GM12873 (cell line): ENCODE measurements at regions not wholly inside any gene's neighbourhood (a gene's known extent, or its start where the extent isn't known, plus 50 kb on each side); places are given as distances from the start of the nearest gene placed in this dataset.

Experiments used
- CTCF ChIP-seq: IDR thresholded peaks from 2 replicates; pipeline ENCODE4 v1.5.1; 2012; ENCODE audit warnings: low read depth, mild to moderate bottlenecking, moderate library complexity, low read length, control low read depth; ENCODE audit not compliant: insufficient read depth; ENCODE audit errors: missing control alignments

DNA sequence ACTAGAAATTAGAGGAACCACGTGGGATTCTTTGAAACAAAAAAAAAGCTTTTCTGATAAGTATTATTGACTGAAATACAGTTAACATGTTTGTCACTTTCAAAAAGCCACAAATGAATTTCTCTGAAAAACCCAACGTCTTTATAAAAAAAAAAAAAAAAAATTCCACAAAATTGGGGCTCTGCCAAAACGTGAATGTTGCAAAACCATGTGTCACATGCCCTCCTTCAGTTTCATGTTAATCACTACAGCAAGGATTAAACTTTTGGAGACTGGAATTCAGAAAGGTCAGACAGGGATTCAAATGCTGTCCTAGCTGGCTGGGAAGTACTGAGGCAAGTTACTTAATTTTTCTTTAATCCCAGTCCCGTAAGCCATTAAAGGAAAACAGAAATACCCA is 278.0 kb upstream of the KLF14 start:
- TF ChIP-seq CTCF = no peak

DNA sequence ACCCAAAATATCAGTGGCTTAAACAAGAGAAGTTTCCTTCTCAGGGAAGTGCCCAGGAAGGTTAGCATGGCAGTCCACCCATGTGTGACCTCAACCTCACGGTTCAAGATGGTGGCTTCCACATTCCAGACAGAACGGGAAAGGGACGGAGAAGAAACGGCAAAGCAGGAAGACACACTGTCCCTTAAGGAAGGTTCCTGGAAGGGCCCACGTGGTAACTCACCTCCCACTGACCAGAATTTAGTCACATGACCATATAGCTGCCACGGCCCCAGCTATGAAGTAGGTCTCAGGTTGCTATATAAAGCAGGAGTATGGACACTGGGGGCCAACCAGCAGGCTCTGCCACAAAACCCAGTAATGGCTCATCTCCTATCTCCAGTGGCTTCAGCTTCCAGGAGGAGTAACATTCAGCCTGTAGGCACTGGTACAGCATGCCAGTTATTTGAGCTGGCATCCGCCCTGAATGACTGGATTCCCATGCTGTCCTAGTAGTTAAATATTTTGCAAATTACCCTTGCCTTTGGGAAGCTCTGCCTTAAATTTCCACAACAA is 278.5 kb upstream of the KLF14 start:
- no peak for TF ChIP-seq CTCF

GRCh38 chr7:131013716-131014115 is 279.7 kb upstream of the KLF14 start:
- no peak for TF ChIP-seq CTCF

DNA sequence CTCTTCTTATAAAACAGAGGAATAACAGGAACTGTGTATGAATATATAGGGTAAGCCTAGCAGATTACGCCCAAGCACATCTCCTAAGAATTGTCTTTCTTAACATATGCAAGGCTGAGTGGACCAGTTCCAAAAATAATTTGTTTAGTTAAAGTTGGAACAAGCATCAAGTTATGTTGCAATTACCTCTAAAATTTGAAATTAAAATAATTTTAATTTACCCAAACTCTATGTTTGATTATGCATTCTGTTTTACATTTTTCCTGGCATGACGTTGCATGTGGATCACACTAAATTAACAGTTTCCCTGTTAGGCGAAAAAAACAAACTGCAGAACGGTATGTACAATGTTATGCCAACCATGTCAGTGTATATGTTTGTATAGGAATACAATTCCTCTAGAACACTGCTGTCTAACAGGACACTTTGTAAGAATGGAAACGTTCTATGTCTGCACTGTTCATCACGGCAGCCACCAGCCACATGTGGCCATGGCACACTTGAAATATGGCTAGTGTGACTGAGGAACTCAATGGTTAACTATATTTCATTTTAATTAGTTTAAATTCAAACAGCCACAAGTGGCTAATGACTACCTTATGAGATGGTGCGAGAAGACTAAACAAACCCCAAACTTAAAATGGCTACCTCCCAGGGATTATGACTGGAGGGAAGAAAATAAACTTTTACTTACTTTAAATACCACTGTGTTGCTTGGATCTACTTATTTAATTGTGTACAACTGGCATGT is 281.1 kb upstream of the KLF14 start:
- TF ChIP-seq CTCF = no peak

DNA sequence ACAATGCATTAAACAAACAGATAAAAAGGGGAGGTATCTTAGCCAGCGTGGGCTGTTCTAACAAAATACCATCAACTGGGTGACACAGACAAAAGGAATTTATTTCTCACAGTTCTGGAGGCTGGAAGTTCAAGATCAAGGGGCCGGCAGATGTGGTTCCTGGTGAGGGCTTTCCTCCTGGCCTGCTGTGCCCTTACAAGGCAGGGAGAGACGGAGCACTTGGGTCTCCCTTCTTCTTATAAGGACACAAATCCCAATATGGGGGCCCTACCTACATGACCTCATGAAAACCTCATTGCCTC is 281.6 kb upstream of the KLF14 start:
- TF ChIP-seq CTCF = no peak

- TF ChIP-seq CTCF = no peak
These were observed 282.2 kb upstream of the KLF14 start for GRCh38 chr7:131016230-131016629.

DNA sequence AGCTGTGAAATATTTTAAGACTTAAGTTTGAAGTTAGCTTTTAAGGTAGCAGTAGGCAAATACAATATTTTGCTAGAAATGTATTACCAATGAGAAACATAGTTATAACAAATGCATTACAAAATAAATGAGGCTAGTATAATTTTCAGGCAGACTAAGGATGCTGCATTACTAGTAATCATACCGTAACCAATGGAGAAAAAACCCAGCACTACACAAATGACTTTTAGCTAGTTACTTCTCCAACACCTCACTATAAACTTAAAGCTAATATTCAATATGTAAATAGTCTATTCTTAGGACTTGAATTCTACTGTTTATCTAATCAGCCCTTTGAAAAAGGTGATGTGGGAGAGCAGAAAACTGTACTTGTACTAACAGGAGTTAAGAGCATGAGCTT is 285.3 kb upstream of the KLF14 start:
- no peak for TF ChIP-seq CTCF
